Neural progenitor cell (in vitro differentiated cells): ENCODE measurements at regions not wholly inside any gene's neighbourhood (a gene's known extent, or its start where the extent isn't known, plus 50 kb on each side); places are given as distances from the start of the nearest gene placed in this dataset.

ENCODE experiments used
- EZH2 ChIP-seq: fragments of 200-600 bp; sonication (generic); IDR thresholded peaks from 2 replicates; pipeline ENCODE4 v1.6.1; 2017; ENCODE audit warnings: antibody characterized with exemption, mild to moderate bottlenecking, moderate library complexity
- EZH2phosphoT487 ChIP-seq: fragments of 200-600 bp; sonication (generic); IDR thresholded peaks from 2 replicates; pipeline ENCODE4 v1.6.1; 2017; ENCODE audit warnings: antibody characterized with exemption
- TF ChIP-seq, protein P1 (sequence below): fragments of 200-600 bp; sonication (generic); IDR thresholded peaks from 2 replicates; pipeline ENCODE4 v1.5.1; 2017; ENCODE audit warnings: antibody characterized with exemption, mild to moderate bottlenecking

GRCh38 chr13:43994999-43995859 lies 115.5 kb downstream of the LACC1 start:
- TF ChIP-seq, protein P1, sequence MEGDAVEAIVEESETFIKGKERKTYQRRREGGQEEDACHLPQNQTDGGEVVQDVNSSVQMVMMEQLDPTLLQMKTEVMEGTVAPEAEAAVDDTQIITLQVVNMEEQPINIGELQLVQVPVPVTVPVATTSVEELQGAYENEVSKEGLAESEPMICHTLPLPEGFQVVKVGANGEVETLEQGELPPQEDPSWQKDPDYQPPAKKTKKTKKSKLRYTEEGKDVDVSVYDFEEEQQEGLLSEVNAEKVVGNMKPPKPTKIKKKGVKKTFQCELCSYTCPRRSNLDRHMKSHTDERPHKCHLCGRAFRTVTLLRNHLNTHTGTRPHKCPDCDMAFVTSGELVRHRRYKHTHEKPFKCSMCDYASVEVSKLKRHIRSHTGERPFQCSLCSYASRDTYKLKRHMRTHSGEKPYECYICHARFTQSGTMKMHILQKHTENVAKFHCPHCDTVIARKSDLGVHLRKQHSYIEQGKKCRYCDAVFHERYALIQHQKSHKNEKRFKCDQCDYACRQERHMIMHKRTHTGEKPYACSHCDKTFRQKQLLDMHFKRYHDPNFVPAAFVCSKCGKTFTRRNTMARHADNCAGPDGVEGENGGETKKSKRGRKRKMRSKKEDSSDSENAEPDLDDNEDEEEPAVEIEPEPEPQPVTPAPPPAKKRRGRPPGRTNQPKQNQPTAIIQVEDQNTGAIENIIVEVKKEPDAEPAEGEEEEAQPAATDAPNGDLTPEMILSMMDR = no peak
- TF ChIP-seq EZH2 (no peak), EZH2phosphoT487 (no peak)
